Smooth muscle cell (in vitro differentiated cells): ENCODE measurements at regions not wholly inside any gene's neighbourhood (a gene's known extent, or its start where the extent isn't known, plus 50 kb on each side); places are given as distances from the start of the nearest gene placed in this dataset.
A peak's percentile ranks its signal among the peaks of the same experiment; 100 is the strongest.

Source experiments
- DNase-seq: peaks from one replicate; lab custom pipeline; 2025; ENCODE audit not compliant: unreplicated experiment; lab: John Stamatoyannopoulos, UW
- H2AFZ ChIP-seq: fragments of 200-600 bp; sonication (generic); 2 replicates; pipeline ENCODE4 v1.6.0; 2016; ENCODE audit warnings: antibody characterized with exemption, low read depth, mild to moderate bottlenecking
- H3F3A ChIP-seq: fragments of 200-600 bp; sonication (generic); 2 replicates; pipeline ENCODE4 v1.6.0; 2017; ENCODE audit warnings: antibody characterized with exemption, low read depth
- H3K27ac ChIP-seq: fragments of 200-600 bp; sonication (generic); 2 replicates; pipeline ENCODE4 v1.5.1; 2016; ENCODE audit warnings: low read depth, mild to moderate bottlenecking
- H3K27me3 ChIP-seq: fragments of 200-600 bp; sonication (generic); 2 replicates; pipeline ENCODE4 v1.6.1; 2016; ENCODE audit warnings: low read depth, mild to moderate bottlenecking
- H3K36me3 ChIP-seq: fragments of 200-600 bp; sonication (generic); 2 replicates; pipeline ENCODE4 v1.5.1; 2016; ENCODE audit warnings: low read depth
- H3K4me1 ChIP-seq: fragments of 200-600 bp; sonication (generic); 2 replicates; pipeline ENCODE4 v1.5.1; 2016; ENCODE audit warnings: low read depth
- H3K4me2 ChIP-seq: fragments of 200-600 bp; sonication (generic); 2 replicates; pipeline ENCODE4 v1.6.0; 2016; ENCODE audit warnings: mild to moderate bottlenecking
- H3K4me3 ChIP-seq: fragments of 200-600 bp; sonication (generic); 2 replicates; pipeline ENCODE4 v1.5.1; 2016; ENCODE audit warnings: mild to moderate bottlenecking
- H3K79me2 ChIP-seq: fragments of 200-600 bp; sonication (generic); 2 replicates; pipeline ENCODE4 v1.6.0; 2016; ENCODE audit warnings: low read depth, mild to moderate bottlenecking
- H3K9ac ChIP-seq: fragments of 200-600 bp; sonication (generic); 2 replicates; pipeline ENCODE4 v1.6.0; 2016; ENCODE audit warnings: low read depth
- H3K9me3 ChIP-seq: fragments of 200-600 bp; sonication (generic); replicated peaks from 2 replicates; pipeline ENCODE4 v1.5.1; 2016; ENCODE audit warnings: low read depth
- H4K20me1 ChIP-seq: fragments of 200-600 bp; sonication (generic); 2 replicates; pipeline ENCODE4 v1.6.0; 2016; ENCODE audit warnings: low read depth
- WGBS: methylation state at CpG from one replicate; pipeline ENCODE4 v1.1.7; 2016; ENCODE audit warnings: low lambda C conversion rate; 5-methylcytosine and 5-hydroxymethylcytosine counted together
- TF ChIP-seq, protein P1 (sequence below): fragments of 200-600 bp; sonication (generic); IDR thresholded peaks from 2 replicates; pipeline ENCODE4 v1.5.1; 2017; ENCODE audit warnings: borderline replicate concordance, mild to moderate bottlenecking, antibody characterized with exemption; ENCODE audit not compliant: insufficient read depth, poor library complexity, severe bottlenecking

GRCh38 chr5:74289238-74289637, 351.3 kb downstream of the ENC1 start:
- TF ChIP-seq, protein P1, sequence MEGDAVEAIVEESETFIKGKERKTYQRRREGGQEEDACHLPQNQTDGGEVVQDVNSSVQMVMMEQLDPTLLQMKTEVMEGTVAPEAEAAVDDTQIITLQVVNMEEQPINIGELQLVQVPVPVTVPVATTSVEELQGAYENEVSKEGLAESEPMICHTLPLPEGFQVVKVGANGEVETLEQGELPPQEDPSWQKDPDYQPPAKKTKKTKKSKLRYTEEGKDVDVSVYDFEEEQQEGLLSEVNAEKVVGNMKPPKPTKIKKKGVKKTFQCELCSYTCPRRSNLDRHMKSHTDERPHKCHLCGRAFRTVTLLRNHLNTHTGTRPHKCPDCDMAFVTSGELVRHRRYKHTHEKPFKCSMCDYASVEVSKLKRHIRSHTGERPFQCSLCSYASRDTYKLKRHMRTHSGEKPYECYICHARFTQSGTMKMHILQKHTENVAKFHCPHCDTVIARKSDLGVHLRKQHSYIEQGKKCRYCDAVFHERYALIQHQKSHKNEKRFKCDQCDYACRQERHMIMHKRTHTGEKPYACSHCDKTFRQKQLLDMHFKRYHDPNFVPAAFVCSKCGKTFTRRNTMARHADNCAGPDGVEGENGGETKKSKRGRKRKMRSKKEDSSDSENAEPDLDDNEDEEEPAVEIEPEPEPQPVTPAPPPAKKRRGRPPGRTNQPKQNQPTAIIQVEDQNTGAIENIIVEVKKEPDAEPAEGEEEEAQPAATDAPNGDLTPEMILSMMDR, result no peak
- DNase-seq, result no peak
- 68% methylated on average over 4 of the region's 4 CpGs for WGBS
- Histone ChIP-seq H3K79me2 (no peaks in the 10 kb centered on the region), H2AFZ (no peak overlapping the region), H3F3A (no peaks in the 10 kb centered on the region), H3K9ac (no peak overlapping the region), H3K4me3 (no peak overlapping the region), H3K27ac (no peak overlapping the region), H3K27me3 (no peaks in the 10 kb centered on the region), H3K36me3 (no peaks in the 10 kb centered on the region), H3K4me1 (no peaks in the 10 kb centered on the region), H3K9me3 (no peaks in the 10 kb centered on the region), H4K20me1 (no peaks in the 10 kb centered on the region), H3K4me2 (no peak overlapping the region)

DNA sequence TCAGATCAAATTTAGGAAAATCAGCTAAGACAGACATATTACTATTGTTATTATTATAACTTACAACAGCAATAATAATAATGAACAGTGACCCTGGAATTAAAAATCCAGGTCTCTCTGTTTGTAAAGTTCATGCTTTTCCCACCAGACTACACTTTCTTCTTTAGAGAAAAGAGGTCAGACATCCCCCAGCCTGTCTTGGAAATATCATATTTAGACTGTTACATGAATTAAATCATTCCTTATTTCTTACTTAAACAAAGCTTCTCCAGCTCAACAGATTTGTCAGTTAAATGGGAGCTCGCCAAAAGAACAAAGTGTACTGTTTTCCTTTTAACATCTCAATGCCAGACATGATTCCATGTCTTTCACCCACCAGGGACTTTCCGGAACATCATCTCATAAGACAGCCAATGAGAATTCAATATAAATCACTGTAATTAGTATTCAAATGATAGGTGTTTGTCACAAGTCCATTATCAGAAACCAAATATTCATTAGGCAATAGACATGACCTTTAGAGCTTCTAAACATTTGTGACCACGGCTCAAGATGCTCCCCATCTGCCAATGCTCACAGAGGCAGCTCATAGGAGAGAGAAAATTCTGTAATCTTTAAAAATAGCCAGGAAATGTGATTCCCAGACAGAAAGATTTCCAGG, 351.9 kb downstream of the ENC1 start:
- TF ChIP-seq, protein P1, result no peak
- no peak overlapping the region for H3K4me2 ChIP-seq
- no peaks in the 10 kb centered on the region for H3K36me3 ChIP-seq
- no peaks in the 10 kb centered on the region for H3K79me2 ChIP-seq
- H3K27ac ChIP-seq, result no peak overlapping the region
- no peaks in the 10 kb centered on the region for H3K27me3 ChIP-seq
- no peaks in the 10 kb centered on the region for H3K4me1 ChIP-seq
- H3K4me3 ChIP-seq, result no peak overlapping the region
- H3F3A ChIP-seq, result no peaks in the 10 kb centered on the region
- no peaks in the 10 kb centered on the region for H3K9me3 ChIP-seq
- peak overlapping the region; percentile 1 for H2AFZ ChIP-seq
- no peak overlapping the region for H3K9ac ChIP-seq
- no peak for DNase-seq
- no peaks in the 10 kb centered on the region for H4K20me1 ChIP-seq
- 67% methylated on average over 3 of the region's 3 CpGs for WGBS

DNA sequence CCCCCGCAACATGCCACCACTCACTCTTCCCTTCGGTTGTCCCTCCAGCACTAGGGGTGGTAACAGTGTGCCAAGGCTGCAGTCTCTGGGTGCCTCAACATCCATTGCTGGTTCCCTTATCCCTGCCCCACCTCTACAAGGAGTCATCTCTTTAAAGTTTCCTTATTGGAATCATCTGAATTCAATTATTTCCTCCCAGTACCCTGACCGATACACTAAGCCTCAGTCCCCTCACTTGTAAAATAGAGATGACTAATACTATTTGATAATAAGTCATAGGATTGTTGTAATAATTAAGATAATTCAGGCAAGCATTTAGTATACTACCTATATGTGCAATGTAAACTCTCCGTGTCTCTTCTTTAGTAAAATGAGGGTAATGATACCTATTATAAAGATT, 352.5 kb downstream of the ENC1 start:
- TF ChIP-seq, protein P1, result no peak
- Histone ChIP-seq H3K27ac (no peak overlapping the region), H3K27me3 (no peaks in the 10 kb centered on the region), H3F3A (no peaks in the 10 kb centered on the region), H3K4me3 (no peak overlapping the region), H3K9me3 (no peaks in the 10 kb centered on the region), H3K4me1 (no peaks in the 10 kb centered on the region), H3K79me2 (no peaks in the 10 kb centered on the region), H3K36me3 (no peaks in the 10 kb centered on the region), H2AFZ (no peak overlapping the region), H3K9ac (no peak overlapping the region), H3K4me2 (no peak overlapping the region), H4K20me1 (no peaks in the 10 kb centered on the region)
- 92% methylated on average over 4 of the region's 4 CpGs for WGBS
- DNase-seq, result no peak
